Naive thymus-derived CD4-positive, alpha-beta T cell (primary cell): ENCODE measurements at regions not wholly inside any gene's neighbourhood (a gene's known extent, or its start where the extent isn't known, plus 50 kb on each side); places are given as distances from the start of the nearest gene placed in this dataset.

Experiments used
- ATAC-seq: fragments of 150-1000 bp; cut with Tn5 transposase; 2 replicates; pipeline ENCODE4 v1.10.0; 2021; ENCODE audit warnings: mild to moderate bottlenecking, moderate library complexity
- CTCF ChIA-PET: fragments of 350-600 bp; sonication (Branson Sonifier 250); formaldehyde crosslinking; loops from one replicate; lab custom pipeline; 2021; ENCODE audit warnings: antibody characterized with exemption; lab: Charles Lee
- POLR2A ChIA-PET: fragments of 350-600 bp; sonication (Branson Sonifier 250); formaldehyde crosslinking; loops from one replicate; lab custom pipeline; 2021; ENCODE audit warnings: antibody characterized with exemption, inconsistent platforms; lab: Charles Lee
- DNase-seq, 9 donors: peaks; one replicate each; pipeline versions ENCODE4 v3.0.0 to v3.0.0-alpha.2; 2020 to 2022; ENCODE audit warnings: mixed read lengths in 1 of 9
- H3K27ac ChIP-seq: one replicate; pipeline ENCODE4 v1.7.0; 2013; ENCODE audit warnings: mild to moderate bottlenecking, low read depth, low read length, moderate library complexity
- H3K27me3 ChIP-seq, 2 donors: one replicate each; pipeline ENCODE4 v1.7.0; 2013; ENCODE audit warnings: low read length in 2 of 2, mild to moderate bottlenecking in 2 of 2, moderate library complexity in 2 of 2; ENCODE audit not compliant: control insufficient read depth in 2 of 2, insufficient read depth in 2 of 2
- H3K36me3 ChIP-seq, 3 experiments: 1 replicate in 2 of 3; 2 replicates in 1 of 3; pipeline ENCODE4 v1.7.0; 2013; ENCODE audit warnings: low read length in 3 of 3, mild to moderate bottlenecking in 3 of 3, moderate library complexity in 1 of 3; ENCODE audit not compliant: insufficient read depth in 3 of 3, control insufficient read depth in 2 of 3
- H3K4me1 ChIP-seq, 2 donors: one replicate each; pipeline ENCODE4 v1.7.0; 2013; ENCODE audit warnings: low read length in 2 of 2, mild to moderate bottlenecking in 2 of 2, moderate library complexity in 1 of 2; ENCODE audit not compliant: control insufficient read depth in 2 of 2, insufficient read depth in 2 of 2
- H3K4me3 ChIP-seq: 2 replicates; pipeline ENCODE4 v1.7.0; 2013; ENCODE audit warnings: mild to moderate bottlenecking, low read length
- H3K9me3 ChIP-seq, 3 experiments: 1 replicate in 2 of 3; 2 replicates in 1 of 3; pipeline ENCODE4 v1.7.0; 2013; ENCODE audit warnings: low read length in 3 of 3; ENCODE audit not compliant: control insufficient read depth in 2 of 3
- H3K27ac Mint-ChIP-seq, 9 donors: one replicate each; pipeline ENCODE4 v1.8.0; 2020 to 2022; ENCODE audit warnings: mixed read lengths in 9 of 9, mild to moderate bottlenecking in 8 of 9, moderate library complexity in 5 of 9, inconsistent platforms in 2 of 9
- H3K27me3 Mint-ChIP-seq, 5 donors: one replicate each; pipeline ENCODE4 v1.8.0; 2021 to 2022; ENCODE audit warnings: mixed read lengths in 5 of 5, mild to moderate bottlenecking in 1 of 5
- H3K36me3 Mint-ChIP-seq, 5 donors: one replicate each; pipeline ENCODE4 v1.8.0; 2020 to 2022; ENCODE audit warnings: mixed read lengths in 5 of 5, mild to moderate bottlenecking in 3 of 5, inconsistent platforms in 1 of 5
- H3K4me1 Mint-ChIP-seq, 7 donors: one replicate each; pipeline ENCODE4 v1.8.0; 2020 to 2022; ENCODE audit warnings: mixed read lengths in 7 of 7, mild to moderate bottlenecking in 3 of 7, inconsistent platforms in 1 of 7
- H3K4me3 Mint-ChIP-seq, 10 donors: one replicate each; pipeline ENCODE4 v1.8.0; 2020 to 2022; ENCODE audit warnings: mild to moderate bottlenecking in 10 of 10, mixed read lengths in 10 of 10, moderate library complexity in 6 of 10, inconsistent platforms in 2 of 10
- H3K9me3 Mint-ChIP-seq, 11 donors: one replicate each; pipeline ENCODE4 v1.8.0; 2020 to 2022; ENCODE audit warnings: mixed read lengths in 11 of 11, mild to moderate bottlenecking in 4 of 11, inconsistent platforms in 1 of 11, moderate library complexity in 1 of 11
- intact Hi-C, 2 donors: fragments of 100-400 bp; cut with micrococcal nuclease; formaldehyde crosslinking; loops; one replicate each; pipeline ENCODE4 v1.15.1; 2023

DNA sequence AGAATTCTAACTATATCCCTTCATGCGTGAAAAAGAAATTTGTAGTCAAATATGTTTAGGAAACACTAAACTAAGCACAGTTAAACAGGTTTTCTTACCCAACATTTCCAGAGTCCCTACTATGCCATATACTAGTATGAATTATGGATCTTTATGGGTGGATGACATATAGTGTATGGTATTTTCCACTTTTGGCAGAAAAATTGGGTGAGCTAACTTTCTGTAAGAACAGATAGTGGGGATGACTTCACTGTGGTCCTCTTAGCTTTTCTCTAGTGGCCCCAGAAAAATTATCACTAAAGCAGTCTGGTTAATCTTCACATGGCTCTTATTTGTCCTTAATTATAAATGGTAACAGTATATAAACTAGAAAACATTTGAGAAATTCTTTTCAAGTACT is 240.0 kb upstream of the GULP1 start:
- POLR2A ChIA-PET, result no interaction called here
- no peak overlapping the region for H3K4me3 Mint-ChIP-seq

DNA sequence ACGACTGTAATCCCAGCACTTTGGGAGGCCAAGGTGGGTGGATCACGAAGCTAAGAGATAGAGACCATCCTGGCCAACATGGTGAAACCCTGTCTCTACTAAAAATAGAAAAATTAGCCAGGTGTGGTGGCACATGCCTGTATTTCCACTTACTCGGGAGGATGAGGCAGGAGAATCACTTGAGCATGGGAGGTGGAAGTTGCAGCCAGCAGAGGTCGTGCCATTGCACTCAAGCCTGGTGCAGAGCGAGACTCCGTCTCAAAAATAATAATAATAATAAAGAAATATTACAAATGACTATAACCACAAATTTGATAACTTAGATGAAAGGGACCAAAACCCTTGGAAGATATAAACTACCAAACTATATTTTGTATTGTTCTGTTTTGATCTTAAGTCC is 226.3 kb upstream of the GULP1 start:
- Mint-ChIP-seq H3K9me3 (peaks cover 0 to 11% (median 0%) of the 10 kb centered on the region in 11 donors), H3K36me3 (no peaks in the 10 kb centered on the region), H3K27me3 (no peaks in the 10 kb centered on the region), H3K27ac (no peak overlapping the region), H3K4me1 (no peaks in the 10 kb centered on the region), H3K4me3 (no peak overlapping the region)
- no peaks in the 10 kb centered on the region for H3K4me1 ChIP-seq
- ATAC-seq (no peak), DNase-seq (no peak)
- no peaks in the 10 kb centered on the region for H3K36me3 ChIP-seq
- H3K4me3 ChIP-seq, result no peak overlapping the region
- H3K27ac ChIP-seq, result no peak overlapping the region
- ChIA-PET CTCF (no interaction called here), POLR2A (no interaction called here)
- no peaks in the 10 kb centered on the region for H3K9me3 ChIP-seq
- intact Hi-C loops, result no loop called here
- no peaks in the 10 kb centered on the region for H3K27me3 ChIP-seq

More for the DNA sequence above, 240.0 kb upstream of the GULP1 start:
- H3K27me3 Mint-ChIP-seq, result no peaks in the 10 kb centered on the region
- ATAC-seq (no peak), DNase-seq (no peak)
- H3K27ac Mint-ChIP-seq, result no peak overlapping the region
- Histone ChIP-seq H3K4me1 (no peaks in the 10 kb centered on the region), H3K27me3 (no peaks in the 10 kb centered on the region), H3K27ac (no peak overlapping the region), H3K36me3 (no peaks in the 10 kb centered on the region), H3K4me3 (no peak overlapping the region), H3K9me3 (no peaks in the 10 kb centered on the region)
- intact Hi-C loops, result no loop called here
- H3K4me1 Mint-ChIP-seq, result no peaks in the 10 kb centered on the region
- no peaks in the 10 kb centered on the region for H3K36me3 Mint-ChIP-seq
- CTCF ChIA-PET, result no interaction called here
- no peaks in the 10 kb centered on the region for H3K9me3 Mint-ChIP-seq

DNA sequence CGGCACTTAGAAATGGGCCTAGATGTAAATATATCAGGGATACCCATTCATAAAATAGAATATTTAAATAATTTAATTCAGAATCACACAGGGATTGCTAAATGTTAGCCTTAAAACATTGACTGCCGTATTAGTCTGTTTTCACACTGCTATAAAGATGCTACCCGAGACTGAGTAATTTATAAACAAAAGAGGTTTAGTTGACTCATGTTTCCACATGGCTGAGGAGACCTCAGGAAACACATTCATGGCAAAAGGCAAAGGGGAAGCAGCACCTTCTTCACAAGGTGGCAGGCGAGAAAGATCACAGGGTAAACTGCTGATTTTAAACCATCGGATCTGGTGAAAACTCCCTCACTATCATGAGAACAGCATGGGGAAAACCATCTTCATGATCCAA is 223.6 kb upstream of the GULP1 start:
- Mint-ChIP-seq H3K27ac (no peak overlapping the region), H3K27me3 (no peaks in the 10 kb centered on the region), H3K4me1 (no peaks in the 10 kb centered on the region), H3K9me3 (peaks cover 0 to 21% (median 8%) of the 10 kb centered on the region in 11 donors), H3K4me3 (no peak overlapping the region), H3K36me3 (no peaks in the 10 kb centered on the region)
- DNase-seq (no peak), ATAC-seq (no peak)
- H3K27ac ChIP-seq, result no peak overlapping the region
- H3K36me3 ChIP-seq, result no peaks in the 10 kb centered on the region
- H3K9me3 ChIP-seq, result no peaks in the 10 kb centered on the region
- no peaks in the 10 kb centered on the region for H3K4me1 ChIP-seq
- ChIA-PET POLR2A (no interaction called here), CTCF (no interaction called here)
- no peak overlapping the region for H3K4me3 ChIP-seq
- intact Hi-C loops, result no loop called here
- no peaks in the 10 kb centered on the region for H3K27me3 ChIP-seq

DNA sequence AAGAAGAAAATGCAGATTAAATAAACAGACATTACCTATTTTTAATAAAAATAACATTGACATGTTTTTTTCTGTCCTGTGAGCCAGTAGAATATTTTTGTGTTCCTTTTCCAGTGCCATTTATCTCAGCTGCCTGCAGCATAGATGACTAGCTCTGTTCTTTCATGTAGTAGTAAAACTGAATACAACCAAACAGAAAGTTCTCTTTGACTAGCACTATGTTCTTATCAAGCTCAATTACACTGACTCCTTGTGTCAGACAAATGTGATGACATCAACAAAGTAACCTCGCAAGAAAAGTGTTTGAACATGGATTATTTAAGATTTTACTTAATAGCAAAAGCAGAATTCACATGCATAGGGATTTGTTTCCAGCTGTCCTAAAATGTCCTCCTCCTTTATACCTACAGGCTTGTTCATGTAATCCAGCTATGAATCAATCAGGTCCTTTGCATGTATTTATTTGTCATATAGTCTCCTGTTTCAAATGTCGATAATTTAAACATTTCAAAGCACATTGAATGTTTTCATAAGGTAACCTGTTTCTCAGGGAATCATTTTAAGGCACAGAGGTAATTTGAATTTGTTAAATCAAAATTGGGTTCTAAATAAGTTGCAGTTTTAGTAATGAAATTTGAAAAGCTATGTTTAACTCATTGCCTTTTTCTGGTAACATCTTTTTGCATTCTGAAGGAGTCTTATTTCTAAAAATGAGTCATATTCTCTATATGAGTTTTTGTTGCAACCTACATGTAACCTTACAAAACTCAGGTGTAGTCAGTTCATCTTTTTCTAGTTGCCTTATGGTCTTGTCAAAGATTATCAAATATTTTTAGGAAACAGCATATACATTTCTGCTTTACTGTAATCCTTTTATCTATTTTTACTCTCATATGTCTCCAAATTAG is 215.3 kb upstream of the GULP1 start:
- ATAC-seq, result no peak
- Mint-ChIP-seq H3K36me3 (no peaks in the 10 kb centered on the region), H3K27ac (no peak overlapping the region), H3K4me1 (no peaks in the 10 kb centered on the region), H3K27me3 (peaks cover 0 to 6% (median 0%) of the 10 kb centered on the region in 5 donors), H3K9me3 (peaks cover 0 to 35% (median 11%) of the 10 kb centered on the region in 11 donors), H3K4me3 (no peak overlapping the region)
- H3K4me3 ChIP-seq, result no peak overlapping the region
- H3K27ac ChIP-seq, result no peak overlapping the region
- no peak for DNase-seq
- ChIA-PET POLR2A (no interaction called here), CTCF (no interaction called here)
- H3K27me3 ChIP-seq, result no peaks in the 10 kb centered on the region
- H3K9me3 ChIP-seq, result no peaks in the 10 kb centered on the region
- no peaks in the 10 kb centered on the region for H3K4me1 ChIP-seq
- no peaks in the 10 kb centered on the region for H3K36me3 ChIP-seq
- intact Hi-C loops, result no loop called here

DNA sequence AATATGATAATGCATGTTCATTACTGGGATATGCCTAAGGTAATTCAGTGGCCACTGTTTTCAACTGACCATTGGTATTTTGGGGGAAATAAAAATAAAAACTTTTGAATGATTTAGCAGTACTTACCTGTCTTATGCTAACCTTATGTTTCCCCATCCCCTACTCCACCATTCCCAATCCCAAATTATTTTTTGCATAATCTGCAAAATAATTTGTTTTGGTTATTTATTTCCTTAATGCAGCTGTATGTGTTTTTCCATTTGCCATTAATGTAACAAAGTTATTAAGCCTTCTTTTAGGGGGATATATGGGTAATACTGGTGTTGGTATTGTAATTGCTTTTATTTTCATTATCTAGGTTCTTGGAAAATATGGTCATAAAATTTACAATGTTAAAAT is 213.9 kb upstream of the GULP1 start:
- no peak for DNase-seq
- ChIA-PET POLR2A (no interaction called here), CTCF (no interaction called here)
- Histone ChIP-seq H3K36me3 (no peaks in the 10 kb centered on the region), H3K4me3 (no peak overlapping the region), H3K27me3 (no peaks in the 10 kb centered on the region), H3K4me1 (no peaks in the 10 kb centered on the region), H3K27ac (no peak overlapping the region), H3K9me3 (no peaks in the 10 kb centered on the region)
- no peaks in the 10 kb centered on the region for H3K4me1 Mint-ChIP-seq
- H3K36me3 Mint-ChIP-seq, result no peaks in the 10 kb centered on the region
- H3K27ac Mint-ChIP-seq, result no peak overlapping the region
- peaks cover 0 to 6% (median 0%) of the 10 kb centered on the region in 5 donors for H3K27me3 Mint-ChIP-seq
- H3K4me3 Mint-ChIP-seq, result no peak overlapping the region
- peaks cover 0 to 26% (median 8%) of the 10 kb centered on the region in 11 donors for H3K9me3 Mint-ChIP-seq
- no peak for ATAC-seq
- intact Hi-C loops, result no loop called here

DNA sequence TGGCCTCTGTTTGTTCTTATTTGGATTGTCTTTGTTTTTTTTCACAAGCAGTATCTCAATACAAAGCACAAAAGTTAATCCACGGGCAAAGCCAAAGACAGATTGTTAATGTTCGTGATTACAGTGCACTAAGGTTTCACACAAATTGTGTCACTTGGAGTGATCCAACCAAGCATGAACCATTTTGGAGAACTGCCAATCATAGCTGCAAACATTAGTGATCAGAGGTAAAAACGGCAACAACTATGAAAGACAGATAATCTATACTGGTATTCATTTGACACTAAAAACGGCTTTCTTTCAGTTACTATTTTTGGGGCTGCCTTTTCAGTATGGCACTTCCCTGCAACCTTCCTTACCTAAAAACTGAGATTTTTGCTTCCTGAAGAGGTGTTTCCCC is 213.1 kb upstream of the GULP1 start:
- no peaks in the 10 kb centered on the region for H3K27me3 ChIP-seq
- Mint-ChIP-seq H3K4me1 (no peaks in the 10 kb centered on the region), H3K27ac (no peak overlapping the region), H3K36me3 (no peaks in the 10 kb centered on the region), H3K9me3 (peaks cover 0 to 19% (median 7%) of the 10 kb centered on the region in 11 donors), H3K4me3 (no peak overlapping the region), H3K27me3 (peaks cover 0 to 6% (median 0%) of the 10 kb centered on the region in 5 donors)
- H3K9me3 ChIP-seq, result no peaks in the 10 kb centered on the region
- POLR2A ChIA-PET, result no interaction called here
- no peak for ATAC-seq
- H3K27ac ChIP-seq, result no peak overlapping the region
- no peak overlapping the region for H3K4me3 ChIP-seq
- intact Hi-C loops, result no loop called here
- H3K36me3 ChIP-seq, result no peaks in the 10 kb centered on the region
- CTCF ChIA-PET, result no interaction called here
- no peaks in the 10 kb centered on the region for H3K4me1 ChIP-seq
- DNase-seq, result no peak

DNA sequence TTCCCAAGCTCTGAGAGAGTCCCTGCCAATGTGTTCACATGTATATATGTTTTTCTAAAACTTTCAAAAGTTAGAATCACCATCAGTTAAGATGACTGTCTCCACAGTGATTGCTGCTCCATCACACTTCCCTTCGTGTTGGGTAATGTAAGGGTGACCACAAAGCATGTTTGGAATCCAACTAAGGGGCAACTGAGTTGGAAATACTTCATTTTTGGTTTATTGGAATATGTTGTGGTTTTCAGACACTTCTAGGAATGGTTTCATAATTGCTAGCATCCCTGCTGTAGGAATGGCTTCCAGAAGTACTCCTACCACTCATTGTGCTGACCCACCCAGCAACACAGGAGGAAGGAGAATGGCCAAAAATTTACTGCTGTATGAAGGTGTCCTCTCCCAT is 212.5 kb upstream of the GULP1 start:
- POLR2A ChIA-PET, result no interaction called here
- no peak for ATAC-seq

More for the DNA sequence above, 212.5 kb upstream of the GULP1 start:
- Histone ChIP-seq H3K27ac (no peak overlapping the region), H3K36me3 (no peaks in the 10 kb centered on the region), H3K4me1 (no peaks in the 10 kb centered on the region), H3K9me3 (no peaks in the 10 kb centered on the region), H3K4me3 (no peak overlapping the region), H3K27me3 (no peaks in the 10 kb centered on the region)
- DNase-seq, result no peak
- peaks cover 0 to 6% (median 0%) of the 10 kb centered on the region in 5 donors for H3K27me3 Mint-ChIP-seq
- intact Hi-C loops, result no loop called here
- no peak overlapping the region for H3K27ac Mint-ChIP-seq
- H3K4me3 Mint-ChIP-seq, result no peak overlapping the region
- H3K9me3 Mint-ChIP-seq, result peaks cover 0 to 12% (median 5%) of the 10 kb centered on the region in 11 donors
- H3K36me3 Mint-ChIP-seq, result no peaks in the 10 kb centered on the region
- H3K4me1 Mint-ChIP-seq, result no peaks in the 10 kb centered on the region
- CTCF ChIA-PET, result no interaction called here
